ENCODE measurements at regions not wholly inside any gene's neighbourhood (a gene's known extent, or its start where the extent isn't known, plus 50 kb on each side); places are given as distances from the start of the nearest gene placed in this dataset.
A peak's percentile ranks its signal among the peaks of the same experiment; 100 is the strongest.
"Not testable (repeated sequence)": the region's sequence is repeated elsewhere in the genome, so short reads cannot be mapped to it uniquely, and the experiment has no call there.

GRCh38 chr6:12479451-12479850 is 189.3 kb downstream of the EDN1 start:
- no peak for DNase-seq (ENCODE audit: low spot score)

GRCh38 chr6:12479881-12480280 is 189.7 kb downstream of the EDN1 start:
- DNase-seq (ENCODE audit: low spot score), result no peak

- DNase-seq (ENCODE audit: low spot score), result no peak
Measured at GRCh38 chr6:12480379-12480778, 190.2 kb downstream of the EDN1 start.

- DNase-seq (ENCODE audit: low spot score), result no peak
Measured at GRCh38 chr6:12481292-12481691, 191.1 kb downstream of the EDN1 start.

- no peak for DNase-seq (ENCODE audit: low spot score)
Measured at GRCh38 chr6:12481850-12482249, 191.7 kb downstream of the EDN1 start.

GRCh38 chr6:12482386-12483375 is 192.5 kb downstream of the EDN1 start:
- DNase-seq (ENCODE audit: low spot score), result no peak

GRCh38 chr6:12483712-12484111 is 193.6 kb downstream of the EDN1 start:
- peak; percentile 66 for DNase-seq (ENCODE audit: low spot score)

GRCh38 chr6:12484519-12484918 is 194.4 kb downstream of the EDN1 start:
- no peak for DNase-seq (ENCODE audit: low spot score)

- no peak for DNase-seq (ENCODE audit: low spot score)
Measured at GRCh38 chr6:12485226-12485764, 195.1 kb downstream of the EDN1 start.

- no peak for DNase-seq (ENCODE audit: low spot score)
Measured at GRCh38 chr6:12485837-12486236, 195.7 kb downstream of the EDN1 start.

- no peak for DNase-seq (ENCODE audit: low spot score)
Measured at GRCh38 chr6:12490351-12490903, 200.3 kb downstream of the EDN1 start.

- DNase-seq (ENCODE audit: low spot score), result no peak
Measured at GRCh38 chr6:12490904-12491571, 200.9 kb downstream of the EDN1 start.

- not testable (repeated sequence) for DNase-seq (ENCODE audit: low spot score)
Measured at GRCh38 chr6:12492929-12493328, 202.8 kb downstream of the EDN1 start.

- no peak for DNase-seq (ENCODE audit: low spot score)
Measured at GRCh38 chr6:12493446-12493845, 203.3 kb downstream of the EDN1 start.

- DNase-seq (ENCODE audit: low spot score), result no peak
Measured at GRCh38 chr6:12494161-12494560, 204.0 kb downstream of the EDN1 start.

GRCh38 chr6:12501990-12502389 is 211.8 kb downstream of the EDN1 start:
- DNase-seq (ENCODE audit: low spot score), result no peak

- DNase-seq (ENCODE audit: low spot score), result no peak
Measured at GRCh38 chr6:12504325-12504966, 212.1 kb upstream of the PHACTR1 start.

- no peak for DNase-seq (ENCODE audit: low spot score)
Measured at GRCh38 chr6:12505486-12505885, 211.1 kb upstream of the PHACTR1 start.

- DNase-seq (ENCODE audit: low spot score), result no peak
Measured at GRCh38 chr6:12506159-12506558, 210.4 kb upstream of the PHACTR1 start.

GRCh38 chr6:12507636-12508035 is 208.9 kb upstream of the PHACTR1 start:
- DNase-seq (ENCODE audit: low spot score), result no peak

GRCh38 chr6:12508553-12508952 is 208.0 kb upstream of the PHACTR1 start:
- no peak for DNase-seq (ENCODE audit: low spot score)

GRCh38 chr6:12509060-12509459 is 207.5 kb upstream of the PHACTR1 start:
- no peak for DNase-seq (ENCODE audit: low spot score)

All from LoVo (cell line).